MCF 10A (cell line): ENCODE measurements at regions not wholly inside any gene's neighbourhood (a gene's known extent, or its start where the extent isn't known, plus 50 kb on each side); places are given as distances from the start of the nearest gene placed in this dataset.
A peak's percentile ranks its signal among the peaks of the same experiment; 100 is the strongest.

Source experiments
- BruUV-seq: library from RNA; stranded (reverse); fragments of 400-500 nt; replicated peaks from 2 replicates; lab custom pipeline; 2021; lab: Mats Ljungman, UMichigan
- CTCF ChIA-PET: fragments of 300-600 bp; sonication (Branson Sonifier 250); formaldehyde crosslinking; extraction: SDS; loops from one replicate; lab custom pipeline; 2021; ENCODE audit warnings: antibody characterized with exemption, inconsistent platforms; lab: Yijun Ruan, JAX
- POLR2A ChIA-PET: fragments of 300-600, 350-650 bp; sonication (Branson Sonifier 250); formaldehyde crosslinking; extraction: SDS; loops from one replicate; lab custom pipeline; 2020; ENCODE audit warnings: antibody characterized with exemption, inconsistent platforms; lab: Yijun Ruan, JAX
- DNase-seq: peaks from one replicate; pipeline ENCODE4 v3.0.0-alpha.2; 2018; ENCODE audit not compliant: unreplicated experiment
- H3K27ac Mint-ChIP-seq: one replicate; pipeline ENCODE4 v1.8.0; 2022; ENCODE audit warnings: mild to moderate bottlenecking, low read depth, mixed read lengths; ENCODE audit not compliant: unreplicated experiment
- H3K27me3 Mint-ChIP-seq: one replicate; pipeline ENCODE4 v1.8.0; 2022; ENCODE audit warnings: mixed read lengths; ENCODE audit not compliant: insufficient read depth, unreplicated experiment
- H3K36me3 Mint-ChIP-seq: one replicate; pipeline ENCODE4 v1.8.0; 2022; ENCODE audit warnings: mild to moderate bottlenecking, moderate library complexity, mixed read lengths; ENCODE audit not compliant: insufficient read depth, unreplicated experiment
- H3K4me1 Mint-ChIP-seq: one replicate; pipeline ENCODE4 v1.8.0; 2022; ENCODE audit warnings: mixed read lengths; ENCODE audit not compliant: insufficient read depth, unreplicated experiment
- H3K4me3 Mint-ChIP-seq: one replicate; pipeline ENCODE4 v1.8.0; 2022; ENCODE audit warnings: mild to moderate bottlenecking, moderate library complexity, mixed read lengths; ENCODE audit not compliant: unreplicated experiment
- H3K9me3 Mint-ChIP-seq: one replicate; pipeline ENCODE4 v1.8.0; 2022; ENCODE audit warnings: mixed read lengths; ENCODE audit not compliant: unreplicated experiment
- CTCF ChIP-seq: fragments of 200-600 bp; IDR thresholded peaks from one replicate; pipeline ENCODE4 v1.8.0; 2022; ENCODE audit warnings: antibody characterized with exemption, mild to moderate bottlenecking; ENCODE audit not compliant: unreplicated experiment
- intact Hi-C: fragments of 100-400 bp; cut with micrococcal nuclease; formaldehyde crosslinking; loops from 2 replicates; pipeline ENCODE4 v1.14.1; 2022

- CTCF ChIA-PET = interaction anchor here (0.5 to 1.3 kb wide), 4 partner anchors 19 to 90 kb away, joined by 3 to 4 read pairs (median 3); no protein-coding TSS in a partner anchor
- POLR2A ChIA-PET = no interaction called here
- Mint-ChIP-seq H3K9me3 (no peaks in the 10 kb centered on the region), H3K4me1 (no peaks in the 10 kb centered on the region), H3K4me3 (no peak overlapping the region), H3K27ac (no peak overlapping the region), H3K36me3 (no peaks in the 10 kb centered on the region), H3K27me3 (no peaks in the 10 kb centered on the region)
- DNase-seq = peak; percentile 24
- intact Hi-C loops = no loop called here
- BruUV-seq = no TSS peak
- no peak for TF ChIP-seq CTCF
Observed at GRCh38 chr7:20508109-20508508, 107.4 kb upstream of the ABCB5 start.

- CTCF ChIA-PET = interaction anchor here (1.5 to 1.8 kb wide), 2 partner anchors 32 to 144 kb away, joined by 3 read pairs; no protein-coding TSS in a partner anchor
- intact Hi-C loops = loop anchor here (10.0 kb wide), 1 partner anchor 185 kb away; no protein-coding TSS in a partner anchor
- no peak overlapping the region for H3K4me3 Mint-ChIP-seq
- TF ChIP-seq CTCF = no peak
- no peaks in the 10 kb centered on the region for H3K9me3 Mint-ChIP-seq
- no peak for DNase-seq
- POLR2A ChIA-PET = no interaction called here
- no peak overlapping the region for H3K27ac Mint-ChIP-seq
- H3K4me1 Mint-ChIP-seq = no peaks in the 10 kb centered on the region
- no peaks in the 10 kb centered on the region for H3K27me3 Mint-ChIP-seq
- H3K36me3 Mint-ChIP-seq = no peaks in the 10 kb centered on the region
- BruUV-seq = no TSS peak
Observed at GRCh38 chr7:20509892-20510572, 105.4 kb upstream of the ABCB5 start.

- no TSS peak for BruUV-seq
- CTCF ChIA-PET = interaction anchor here (1.5 to 1.8 kb wide), 2 partner anchors 31 to 143 kb away, joined by 3 read pairs; no protein-coding TSS in a partner anchor
- POLR2A ChIA-PET = no interaction called here
- Mint-ChIP-seq H3K4me1 (no peaks in the 10 kb centered on the region), H3K36me3 (no peaks in the 10 kb centered on the region), H3K4me3 (no peak overlapping the region), H3K9me3 (no peaks in the 10 kb centered on the region), H3K27ac (no peak overlapping the region), H3K27me3 (no peaks in the 10 kb centered on the region)
- no peak for TF ChIP-seq CTCF
- intact Hi-C loops = loop anchor here (10.0 kb wide), 1 partner anchor 186 kb away; no protein-coding TSS in a partner anchor
- DNase-seq = no peak
Observed at GRCh38 chr7:20510573-20510900, 104.9 kb upstream of the ABCB5 start.

GRCh38 chr7:20513341-20513740 is 102.1 kb upstream of the ABCB5 start:
- Mint-ChIP-seq H3K27ac (no peak overlapping the region), H3K27me3 (no peaks in the 10 kb centered on the region), H3K9me3 (no peaks in the 10 kb centered on the region), H3K4me1 (no peaks in the 10 kb centered on the region), H3K36me3 (no peaks in the 10 kb centered on the region), H3K4me3 (no peak overlapping the region)
- intact Hi-C loops = loop anchor here (10.0 kb wide), 1 partner anchor 189 kb away; no protein-coding TSS in a partner anchor
- no TSS peak for BruUV-seq
- ChIA-PET CTCF (interaction anchor here (0.6 kb wide), 1 partner anchor 1862 kb away, joined by 3 read pairs; no protein-coding TSS in a partner anchor), POLR2A (interaction anchor here (2.2 kb wide), 1 partner anchor 183 kb away, joined by 10 read pairs; the partner anchor contains the start of gene ITGB8)
- DNase-seq = no peak
- no peak for TF ChIP-seq CTCF
